ENCODE measurements at regions not wholly inside any gene's neighbourhood (a gene's known extent, or its start where the extent isn't known, plus 50 kb on each side); places are given as distances from the start of the nearest gene placed in this dataset.

DNA sequence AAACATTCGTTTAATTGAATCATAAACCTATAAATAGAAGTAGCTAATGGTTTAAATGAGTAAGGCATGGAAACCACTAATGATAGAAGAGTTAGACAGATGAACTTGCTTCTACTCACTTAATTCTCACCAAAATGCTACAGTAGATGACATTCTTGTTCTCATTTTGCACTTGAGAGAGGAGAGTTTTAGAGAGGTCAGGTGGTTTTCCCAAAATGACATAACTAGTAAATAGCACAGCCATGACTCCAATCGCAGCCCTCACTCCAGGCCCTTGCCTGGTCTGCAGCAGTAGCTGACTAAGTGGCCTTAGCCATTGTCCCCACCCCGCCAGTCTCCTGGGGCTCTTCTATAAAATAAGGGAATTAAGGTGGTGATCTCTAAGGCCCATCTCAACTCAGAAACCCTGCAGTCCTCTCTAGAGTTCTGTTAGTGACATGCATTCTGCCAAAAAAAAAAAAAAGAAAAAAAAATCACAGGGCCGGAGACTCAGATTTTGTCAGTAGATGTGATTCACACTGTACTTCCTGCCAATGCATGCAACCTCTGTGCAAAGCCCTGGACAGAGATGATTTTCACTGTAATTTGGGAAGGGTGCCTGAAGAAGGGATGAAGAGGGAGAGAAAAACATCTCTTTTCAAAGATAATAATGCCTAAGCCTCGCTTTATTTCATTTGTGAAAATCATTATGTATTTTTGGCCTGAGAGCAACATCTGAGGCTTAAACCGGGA, 221.8 kb downstream of the ANAPC1 start:
- TF ChIP-seq ARNTL (CRISPR knock-in tag; IDR thresholded peaks at IDR 0.05; ENCODE audit: borderline replicate concordance, low read depth), result no peak
- TF ChIP-seq OSR1 (CRISPR knock-in tag; IDR thresholded peaks at IDR 0.05), result no peak
- TF ChIP-seq CSDC2 (CRISPR knock-in tag; IDR thresholded peaks at IDR 0.05), result no peak
- no peak for TF ChIP-seq TCF4 (CRISPR knock-in tag; IDR thresholded peaks at IDR 0.05; ENCODE audit: borderline replicate concordance)
- no peak for TF ChIP-seq ZFP3 (CRISPR knock-in tag; IDR thresholded peaks at IDR 0.05)
- no peak for TF ChIP-seq ZC3H10 (CRISPR knock-in tag; IDR thresholded peaks at IDR 0.05)
- TF ChIP-seq, protein P1, sequence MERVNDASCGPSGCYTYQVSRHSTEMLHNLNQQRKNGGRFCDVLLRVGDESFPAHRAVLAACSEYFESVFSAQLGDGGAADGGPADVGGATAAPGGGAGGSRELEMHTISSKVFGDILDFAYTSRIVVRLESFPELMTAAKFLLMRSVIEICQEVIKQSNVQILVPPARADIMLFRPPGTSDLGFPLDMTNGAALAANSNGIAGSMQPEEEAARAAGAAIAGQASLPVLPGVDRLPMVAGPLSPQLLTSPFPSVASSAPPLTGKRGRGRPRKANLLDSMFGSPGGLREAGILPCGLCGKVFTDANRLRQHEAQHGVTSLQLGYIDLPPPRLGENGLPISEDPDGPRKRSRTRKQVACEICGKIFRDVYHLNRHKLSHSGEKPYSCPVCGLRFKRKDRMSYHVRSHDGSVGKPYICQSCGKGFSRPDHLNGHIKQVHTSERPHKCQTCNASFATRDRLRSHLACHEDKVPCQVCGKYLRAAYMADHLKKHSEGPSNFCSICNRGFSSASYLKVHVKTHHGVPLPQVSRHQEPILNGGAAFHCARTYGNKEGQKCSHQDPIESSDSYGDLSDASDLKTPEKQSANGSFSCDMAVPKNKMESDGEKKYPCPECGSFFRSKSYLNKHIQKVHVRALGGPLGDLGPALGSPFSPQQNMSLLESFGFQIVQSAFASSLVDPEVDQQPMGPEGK (CRISPR knock-in tag; IDR thresholded peaks at IDR 0.05; ENCODE audit: borderline replicate concordance), result no peak
- TF ChIP-seq, protein P2, sequence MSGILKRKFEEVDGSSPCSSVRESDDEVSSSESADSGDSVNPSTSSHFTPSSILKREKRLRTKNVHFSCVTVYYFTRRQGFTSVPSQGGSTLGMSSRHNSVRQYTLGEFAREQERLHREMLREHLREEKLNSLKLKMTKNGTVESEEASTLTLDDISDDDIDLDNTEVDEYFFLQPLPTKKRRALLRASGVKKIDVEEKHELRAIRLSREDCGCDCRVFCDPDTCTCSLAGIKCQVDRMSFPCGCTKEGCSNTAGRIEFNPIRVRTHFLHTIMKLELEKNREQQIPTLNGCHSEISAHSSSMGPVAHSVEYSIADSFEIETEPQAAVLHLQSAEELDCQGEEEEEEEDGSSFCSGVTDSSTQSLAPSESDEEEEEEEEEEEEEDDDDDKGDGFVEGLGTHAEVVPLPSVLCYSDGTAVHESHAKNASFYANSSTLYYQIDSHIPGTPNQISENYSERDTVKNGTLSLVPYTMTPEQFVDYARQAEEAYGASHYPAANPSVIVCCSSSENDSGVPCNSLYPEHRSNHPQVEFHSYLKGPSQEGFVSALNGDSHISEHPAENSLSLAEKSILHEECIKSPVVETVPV (CRISPR knock-in tag; IDR thresholded peaks at IDR 0.05), result no peak
- TF ChIP-seq ZFP30 (CRISPR knock-in tag; IDR thresholded peaks at IDR 0.05), result no peak
- TF ChIP-seq ZNF565 (CRISPR knock-in tag; conservative IDR thresholded peaks at IDR 0.05; ENCODE audit: low read depth), result no peak
- TF ChIP-seq ZNF8 (CRISPR knock-in tag; IDR thresholded peaks at IDR 0.05), result no peak
- peak; percentile 68 for ATAC-seq

DNA sequence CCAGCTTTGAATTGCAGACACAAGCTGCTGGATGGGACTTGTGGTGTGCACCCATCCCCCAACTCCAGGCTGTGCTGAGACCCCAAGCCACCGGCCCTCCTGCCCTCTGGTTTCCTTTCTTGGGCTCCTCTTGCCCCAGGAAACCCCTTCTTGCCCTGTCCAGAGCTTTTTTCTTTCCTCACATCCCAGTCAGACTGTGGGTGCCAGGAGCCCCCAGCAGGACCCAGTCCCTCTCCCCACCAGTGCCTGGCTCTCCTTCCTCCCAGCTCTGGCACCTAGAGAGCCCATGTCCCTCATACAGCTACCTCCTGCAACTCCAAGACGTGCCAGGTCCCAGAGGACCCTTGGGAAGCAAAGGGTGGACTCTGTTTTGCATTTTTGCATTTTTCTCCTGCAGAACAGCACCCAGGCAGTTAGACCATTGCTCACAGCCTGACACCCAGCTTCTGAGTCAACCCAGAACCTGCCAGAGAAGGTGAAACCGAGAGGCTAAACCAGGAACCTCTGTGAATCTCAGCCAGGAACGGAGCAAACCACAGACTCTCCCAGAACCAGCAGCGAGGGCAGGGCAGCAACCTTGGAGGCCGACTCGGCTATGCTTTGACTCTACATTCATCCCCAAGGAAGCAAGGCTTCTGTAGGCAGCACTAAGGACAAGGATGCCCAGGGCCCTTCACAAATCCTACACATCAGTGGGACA, 221.1 kb downstream of the ANAPC1 start:
- TF ChIP-seq TCF4 (CRISPR knock-in tag; IDR thresholded peaks at IDR 0.05; ENCODE audit: borderline replicate concordance) (no peak), OSR1 (CRISPR knock-in tag; IDR thresholded peaks at IDR 0.05) (no peak), ISL1 (CRISPR knock-in tag; IDR thresholded peaks at IDR 0.05) (no peak), ZNF70 (CRISPR knock-in tag; IDR thresholded peaks at IDR 0.05) (no peak)
- no peak; the same call in 2 of the 3 replicates for ATAC-seq

DNA sequence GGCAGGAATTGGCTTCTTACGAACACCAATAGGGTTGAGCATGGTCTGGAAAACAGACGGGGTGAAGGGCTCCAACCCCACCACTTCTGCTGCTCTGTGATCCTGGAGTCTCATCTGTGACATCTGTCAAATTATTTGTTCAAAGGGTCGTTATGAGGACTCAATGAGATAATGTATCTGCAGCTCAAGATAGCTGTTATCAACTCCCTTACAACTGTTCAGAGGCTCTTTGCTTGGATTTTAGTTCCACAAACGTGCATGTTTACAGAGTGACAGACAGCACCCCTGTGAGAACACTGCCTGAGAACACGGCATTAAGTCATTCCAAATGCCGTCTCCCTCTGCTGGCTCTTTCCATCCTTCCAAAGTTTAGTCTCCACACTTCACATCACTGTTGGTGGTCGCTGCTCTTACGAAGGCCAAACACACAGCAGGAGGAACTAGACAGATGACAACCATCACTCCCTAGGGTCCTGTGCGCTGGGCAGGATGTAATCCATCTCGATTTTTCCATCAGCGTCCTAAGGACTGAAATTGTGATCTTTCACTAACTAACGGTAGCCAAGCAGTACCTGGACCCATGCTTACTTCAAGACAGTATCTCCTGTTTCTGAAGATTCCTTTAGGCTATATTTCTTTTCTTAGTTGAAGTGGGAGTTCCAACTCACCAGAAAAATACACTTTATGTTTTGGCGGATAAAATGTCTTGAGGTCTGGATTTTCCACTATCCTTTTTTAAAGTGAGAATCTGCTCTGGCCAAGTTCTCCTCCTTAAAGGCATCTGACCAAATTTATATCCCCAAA, 220.3 kb downstream of the ANAPC1 start:
- TF ChIP-seq RARB (CRISPR knock-in tag; IDR thresholded peaks at IDR 0.05) (no peak), ISL1 (CRISPR knock-in tag; IDR thresholded peaks at IDR 0.05) (no peak), ZC3H10 (CRISPR knock-in tag; IDR thresholded peaks at IDR 0.05) (no peak), TCF4 (CRISPR knock-in tag; IDR thresholded peaks at IDR 0.05; ENCODE audit: borderline replicate concordance) (no peak), ZNF565 (CRISPR knock-in tag; conservative IDR thresholded peaks at IDR 0.05; ENCODE audit: low read depth) (no peak), ZFP3 (CRISPR knock-in tag; IDR thresholded peaks at IDR 0.05) (no peak), TOX (CRISPR knock-in tag; IDR thresholded peaks at IDR 0.05; ENCODE audit: borderline replicate concordance) (no peak)
- TF ChIP-seq, protein P3, sequence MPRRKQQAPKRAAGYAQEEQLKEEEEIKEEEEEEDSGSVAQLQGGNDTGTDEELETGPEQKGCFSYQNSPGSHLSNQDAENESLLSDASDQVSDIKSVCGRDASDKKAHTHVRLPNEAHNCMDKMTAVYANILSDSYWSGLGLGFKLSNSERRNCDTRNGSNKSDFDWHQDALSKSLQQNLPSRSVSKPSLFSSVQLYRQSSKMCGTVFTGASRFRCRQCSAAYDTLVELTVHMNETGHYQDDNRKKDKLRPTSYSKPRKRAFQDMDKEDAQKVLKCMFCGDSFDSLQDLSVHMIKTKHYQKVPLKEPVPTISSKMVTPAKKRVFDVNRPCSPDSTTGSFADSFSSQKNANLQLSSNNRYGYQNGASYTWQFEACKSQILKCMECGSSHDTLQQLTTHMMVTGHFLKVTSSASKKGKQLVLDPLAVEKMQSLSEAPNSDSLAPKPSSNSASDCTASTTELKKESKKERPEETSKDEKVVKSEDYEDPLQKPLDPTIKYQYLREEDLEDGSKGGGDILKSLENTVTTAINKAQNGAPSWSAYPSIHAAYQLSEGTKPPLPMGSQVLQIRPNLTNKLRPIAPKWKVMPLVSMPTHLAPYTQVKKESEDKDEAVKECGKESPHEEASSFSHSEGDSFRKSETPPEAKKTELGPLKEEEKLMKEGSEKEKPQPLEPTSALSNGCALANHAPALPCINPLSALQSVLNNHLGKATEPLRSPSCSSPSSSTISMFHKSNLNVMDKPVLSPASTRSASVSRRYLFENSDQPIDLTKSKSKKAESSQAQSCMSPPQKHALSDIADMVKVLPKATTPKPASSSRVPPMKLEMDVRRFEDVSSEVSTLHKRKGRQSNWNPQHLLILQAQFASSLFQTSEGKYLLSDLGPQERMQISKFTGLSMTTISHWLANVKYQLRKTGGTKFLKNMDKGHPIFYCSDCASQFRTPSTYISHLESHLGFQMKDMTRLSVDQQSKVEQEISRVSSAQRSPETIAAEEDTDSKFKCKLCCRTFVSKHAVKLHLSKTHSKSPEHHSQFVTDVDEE (CRISPR knock-in tag; IDR thresholded peaks at IDR 0.05), result no peak
- no peak for ATAC-seq

DNA sequence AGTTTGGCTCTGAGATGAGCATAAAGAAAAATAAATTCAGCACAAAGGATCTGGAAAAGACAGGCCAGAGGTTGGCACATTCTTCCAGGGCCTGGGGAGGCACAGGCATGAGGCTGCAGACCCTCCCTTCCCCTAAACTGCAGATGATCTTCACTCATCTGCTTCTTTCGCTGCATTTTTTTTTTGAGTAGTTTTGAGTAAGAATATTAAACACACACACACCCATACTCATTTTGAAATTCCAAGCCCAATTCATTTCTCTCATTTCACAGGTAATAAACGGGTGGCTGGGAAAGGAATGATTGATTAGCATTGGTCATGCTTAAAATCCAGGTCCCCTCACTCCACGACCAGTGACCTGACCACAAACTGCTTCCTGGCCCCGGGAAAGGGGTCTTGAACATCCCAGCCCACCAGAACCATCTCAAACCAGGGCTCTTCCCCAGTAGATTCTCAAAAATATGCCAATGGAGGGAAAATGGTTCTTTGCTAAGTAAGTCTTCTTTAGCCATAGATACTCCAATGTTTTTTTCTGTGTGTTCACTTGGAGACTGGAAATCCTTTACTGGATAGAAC, 219.6 kb downstream of the ANAPC1 start:
- no peak for ATAC-seq
- TF ChIP-seq RARB (CRISPR knock-in tag; IDR thresholded peaks at IDR 0.05), result no peak

DNA sequence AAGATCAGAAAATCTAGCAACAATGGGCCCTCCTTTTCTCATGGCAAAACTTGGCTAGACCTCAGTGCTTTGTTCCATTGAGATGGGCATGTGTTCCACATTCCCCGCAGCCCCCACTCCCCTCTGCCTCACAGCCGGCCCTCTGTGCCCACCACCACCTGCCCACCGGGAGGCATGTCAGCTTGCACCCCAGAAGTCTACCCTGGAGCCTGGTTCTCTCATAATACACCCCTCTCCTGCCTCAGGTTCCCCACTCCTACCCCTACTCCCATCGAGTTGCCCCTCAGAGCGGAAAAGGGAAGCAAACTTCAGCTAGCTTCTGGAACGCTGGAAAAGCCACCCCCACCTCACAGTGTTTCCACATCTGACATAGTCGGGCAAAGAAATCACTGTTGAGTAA, 219.0 kb downstream of the ANAPC1 start:
- ATAC-seq, result no peak
- TF ChIP-seq, protein P4, sequence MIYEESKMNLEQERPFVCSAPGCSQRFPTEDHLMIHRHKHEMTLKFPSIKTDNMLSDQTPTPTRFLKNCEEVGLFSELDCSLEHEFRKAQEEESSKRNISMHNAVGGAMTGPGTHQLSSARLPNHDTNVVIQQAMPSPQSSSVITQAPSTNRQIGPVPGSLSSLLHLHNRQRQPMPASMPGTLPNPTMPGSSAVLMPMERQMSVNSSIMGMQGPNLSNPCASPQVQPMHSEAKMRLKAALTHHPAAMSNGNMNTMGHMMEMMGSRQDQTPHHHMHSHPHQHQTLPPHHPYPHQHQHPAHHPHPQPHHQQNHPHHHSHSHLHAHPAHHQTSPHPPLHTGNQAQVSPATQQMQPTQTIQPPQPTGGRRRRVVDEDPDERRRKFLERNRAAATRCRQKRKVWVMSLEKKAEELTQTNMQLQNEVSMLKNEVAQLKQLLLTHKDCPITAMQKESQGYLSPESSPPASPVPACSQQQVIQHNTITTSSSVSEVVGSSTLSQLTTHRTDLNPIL (CRISPR knock-in tag; IDR thresholded peaks at IDR 0.05; ENCODE audit: low read depth), result no peak
- TF ChIP-seq ZC3H10 (CRISPR knock-in tag; IDR thresholded peaks at IDR 0.05) (no peak), OSR1 (CRISPR knock-in tag; IDR thresholded peaks at IDR 0.05) (no peak), TOX (CRISPR knock-in tag; IDR thresholded peaks at IDR 0.05; ENCODE audit: borderline replicate concordance) (no peak), ZNF70 (CRISPR knock-in tag; IDR thresholded peaks at IDR 0.05) (no peak), RARB (CRISPR knock-in tag; IDR thresholded peaks at IDR 0.05) (no peak), CSDC2 (CRISPR knock-in tag; IDR thresholded peaks at IDR 0.05) (no peak), ARNTL (CRISPR knock-in tag; IDR thresholded peaks at IDR 0.05; ENCODE audit: borderline replicate concordance, low read depth) (no peak), PPARA (CRISPR knock-in tag; IDR thresholded peaks at IDR 0.05; ENCODE audit: borderline replicate concordance) (no peak), SNAI2 (CRISPR knock-in tag; IDR thresholded peaks at IDR 0.05) (no peak), ZNF565 (CRISPR knock-in tag; conservative IDR thresholded peaks at IDR 0.05; ENCODE audit: low read depth) (no peak), ZFP3 (CRISPR knock-in tag; IDR thresholded peaks at IDR 0.05) (no peak), ZFP30 (CRISPR knock-in tag; IDR thresholded peaks at IDR 0.05) (no peak), TCF4 (CRISPR knock-in tag; IDR thresholded peaks at IDR 0.05; ENCODE audit: borderline replicate concordance) (no peak)

Measured in SK-N-SH treated with all-trans-retinoic acid at 6 μM for 48 hours (cell line).